ENCODE measurements at regions not wholly inside any gene's neighbourhood (a gene's known extent, or its start where the extent isn't known, plus 50 kb on each side); places are given as distances from the start of the nearest gene placed in this dataset.

GRCh38 chr4:141290771-141291170 lies 70.1 kb downstream of the ZNF330 start:
- no peak for DNase-seq
- Histone ChIP-seq H3K27ac (ENCODE audit: low read length) (no peak overlapping the region), H3K4me1 (ENCODE audit: control insufficient read depth, insufficient read depth, low read length) (no peaks in the 10 kb centered on the region), H3K9me3 (replicated peaks; ENCODE audit: control insufficient read depth, low read depth, low read length) (peaks cover 5% of the 10 kb centered on the region), H3K27me3 (ENCODE audit: control insufficient read depth, insufficient read depth, low read length) (no peaks in the 10 kb centered on the region), H3K4me3 (ENCODE audit: low read length) (no peak overlapping the region), H3K36me3 (ENCODE audit: control insufficient read depth, insufficient read depth, low read length) (no peaks in the 10 kb centered on the region)

DNA sequence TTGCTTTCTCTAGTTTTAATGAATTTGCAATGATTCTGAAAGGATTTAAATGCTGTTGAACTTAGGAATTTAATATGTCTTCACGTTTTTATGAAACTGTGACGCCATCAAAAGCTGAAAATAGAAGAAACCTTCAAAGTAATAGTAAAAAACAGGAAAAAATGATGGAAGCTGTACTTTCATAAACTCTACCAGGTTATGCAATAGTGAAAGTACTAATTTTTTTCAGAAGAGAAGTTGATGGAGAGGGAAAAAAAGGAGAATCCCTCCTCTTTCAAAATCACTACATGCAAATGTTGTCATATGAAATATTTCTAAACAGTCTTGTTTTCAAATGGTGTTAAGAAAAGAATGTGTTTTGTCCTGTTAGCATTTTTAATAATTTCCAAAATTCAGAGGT lies 73.6 kb downstream of the ZNF330 start:
- Histone ChIP-seq H3K4me1 (ENCODE audit: control insufficient read depth, insufficient read depth, low read length) (no peaks in the 10 kb centered on the region), H3K27ac (ENCODE audit: low read length) (no peak overlapping the region), H3K4me3 (ENCODE audit: low read length) (no peak overlapping the region), H3K36me3 (ENCODE audit: control insufficient read depth, insufficient read depth, low read length) (no peaks in the 10 kb centered on the region), H3K9me3 (replicated peaks; ENCODE audit: control insufficient read depth, low read depth, low read length) (peaks cover 5% of the 10 kb centered on the region), H3K27me3 (ENCODE audit: control insufficient read depth, insufficient read depth, low read length) (no peaks in the 10 kb centered on the region)
- DNase-seq = no peak
- WGBS (ENCODE audit: insufficient coverage) = no CpG with 5 or more reads among the region's 2 CpGs

- H3K9me3 ChIP-seq (replicated peaks; ENCODE audit: control insufficient read depth, low read depth, low read length) = no peaks in the 10 kb centered on the region
- no peak overlapping the region for H3K27ac ChIP-seq (ENCODE audit: low read length)
- H3K36me3 ChIP-seq (ENCODE audit: control insufficient read depth, insufficient read depth, low read length) = no peaks in the 10 kb centered on the region
- H3K27me3 ChIP-seq (ENCODE audit: control insufficient read depth, insufficient read depth, low read length) = no peaks in the 10 kb centered on the region
- no peak overlapping the region for H3K4me3 ChIP-seq (ENCODE audit: low read length)
- peak; percentile 8 for DNase-seq
- no CpG with 5 or more reads among the region's 2 CpGs for WGBS (ENCODE audit: insufficient coverage)
- no peaks in the 10 kb centered on the region for H3K4me1 ChIP-seq (ENCODE audit: control insufficient read depth, insufficient read depth, low read length)
These were observed 80.5 kb downstream of the ZNF330 start for GRCh38 chr4:141301216-141301615.

GRCh38 chr4:141302924-141303323 lies 82.2 kb downstream of the ZNF330 start:
- H3K4me3 ChIP-seq (ENCODE audit: low read length) = no peak overlapping the region
- no peaks in the 10 kb centered on the region for H3K27me3 ChIP-seq (ENCODE audit: control insufficient read depth, insufficient read depth, low read length)
- DNase-seq = peak; percentile 15
- no CpG with 5 or more reads among the region's 1 CpG for WGBS (ENCODE audit: insufficient coverage)
- H3K4me1 ChIP-seq (ENCODE audit: control insufficient read depth, insufficient read depth, low read length) = no peaks in the 10 kb centered on the region
- H3K36me3 ChIP-seq (ENCODE audit: control insufficient read depth, insufficient read depth, low read length) = no peaks in the 10 kb centered on the region
- H3K27ac ChIP-seq (ENCODE audit: low read length) = no peak overlapping the region
- no peaks in the 10 kb centered on the region for H3K9me3 ChIP-seq (replicated peaks; ENCODE audit: control insufficient read depth, low read depth, low read length)

DNA sequence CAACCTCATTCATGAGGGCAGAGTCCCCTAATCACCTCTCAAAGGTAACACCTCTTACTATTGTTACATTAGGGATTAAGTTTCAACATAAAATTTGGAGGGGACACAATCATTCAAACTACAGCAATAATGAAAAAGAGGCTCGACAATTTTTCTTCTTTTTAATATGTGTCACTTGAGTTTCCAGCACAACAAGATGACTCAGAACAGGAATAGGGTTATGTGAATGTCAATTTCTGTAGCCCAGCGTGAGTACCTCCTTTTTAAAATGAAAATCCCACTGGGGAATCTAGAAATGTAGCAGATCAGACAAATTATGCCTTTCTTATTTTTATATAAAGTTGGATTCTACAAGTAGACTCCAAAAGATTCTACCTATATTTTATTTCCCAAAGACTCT lies 83.7 kb downstream of the ZNF330 start:
- no CpG with 5 or more reads among the region's 2 CpGs for WGBS (ENCODE audit: insufficient coverage)
- no peak overlapping the region for H3K27ac ChIP-seq (ENCODE audit: low read length)
- H3K4me1 ChIP-seq (ENCODE audit: control insufficient read depth, insufficient read depth, low read length) = no peaks in the 10 kb centered on the region
- H3K27me3 ChIP-seq (ENCODE audit: control insufficient read depth, insufficient read depth, low read length) = no peaks in the 10 kb centered on the region
- H3K4me3 ChIP-seq (ENCODE audit: low read length) = no peak overlapping the region
- H3K36me3 ChIP-seq (ENCODE audit: control insufficient read depth, insufficient read depth, low read length) = no peaks in the 10 kb centered on the region
- DNase-seq = no peak
- H3K9me3 ChIP-seq (replicated peaks; ENCODE audit: control insufficient read depth, low read depth, low read length) = no peaks in the 10 kb centered on the region

DNA sequence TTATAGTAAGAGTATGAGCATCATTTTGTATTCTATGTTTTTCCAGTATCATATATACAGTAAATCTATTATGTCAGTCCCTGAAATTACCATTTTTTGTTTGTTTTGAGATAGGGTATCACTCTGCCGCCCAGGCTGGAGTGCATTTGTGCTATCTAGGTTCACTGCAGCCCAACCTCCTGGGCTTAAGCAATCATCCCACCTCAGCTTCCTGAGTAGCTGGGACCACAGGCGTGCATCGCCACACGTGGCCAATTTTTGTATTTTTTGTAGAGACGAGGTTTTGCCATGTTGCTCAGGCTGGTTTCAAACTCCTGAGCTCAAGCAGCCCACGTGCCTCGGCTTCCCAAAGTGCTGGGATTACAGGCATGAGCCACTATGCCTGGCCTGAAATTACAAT lies 85.6 kb downstream of the ZNF330 start:
- no peaks in the 10 kb centered on the region for H3K36me3 ChIP-seq (ENCODE audit: control insufficient read depth, insufficient read depth, low read length)
- no peak overlapping the region for H3K4me3 ChIP-seq (ENCODE audit: low read length)
- no peak for DNase-seq
- no peaks in the 10 kb centered on the region for H3K9me3 ChIP-seq (replicated peaks; ENCODE audit: control insufficient read depth, low read depth, low read length)
- H3K4me1 ChIP-seq (ENCODE audit: control insufficient read depth, insufficient read depth, low read length) = no peaks in the 10 kb centered on the region
- no peaks in the 10 kb centered on the region for H3K27me3 ChIP-seq (ENCODE audit: control insufficient read depth, insufficient read depth, low read length)
- WGBS (ENCODE audit: insufficient coverage) = 73% methylated on average over 4 of the region's 7 CpGs
- H3K27ac ChIP-seq (ENCODE audit: low read length) = no peak overlapping the region

DNA sequence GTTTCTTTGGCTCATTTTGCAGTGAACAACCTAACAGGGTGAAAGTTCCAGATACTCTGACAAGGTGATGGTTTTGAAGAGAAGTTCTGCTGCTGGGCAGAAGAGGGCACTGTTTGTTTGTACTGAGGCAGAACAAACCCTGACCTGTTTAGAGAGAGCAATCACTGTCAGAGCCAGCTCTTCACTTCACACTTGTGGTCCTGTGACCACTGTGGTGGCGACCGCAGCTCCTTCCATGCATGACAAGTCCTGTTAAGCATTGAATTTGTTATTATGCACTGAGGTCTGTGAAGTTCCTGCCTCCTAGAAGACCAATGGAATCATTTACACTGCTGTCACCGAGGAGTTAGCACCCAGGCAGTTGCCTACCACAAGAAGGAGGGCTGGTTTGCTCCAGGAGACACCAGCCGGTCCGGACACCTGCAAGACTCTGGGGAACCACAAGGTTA lies 86.6 kb downstream of the ZNF330 start:
- no peaks in the 10 kb centered on the region for H3K9me3 ChIP-seq (replicated peaks; ENCODE audit: control insufficient read depth, low read depth, low read length)
- DNase-seq = peak; percentile 41
- H3K36me3 ChIP-seq (ENCODE audit: control insufficient read depth, insufficient read depth, low read length) = no peaks in the 10 kb centered on the region
- H3K27ac ChIP-seq (ENCODE audit: low read length) = no peak overlapping the region
- no peaks in the 10 kb centered on the region for H3K27me3 ChIP-seq (ENCODE audit: control insufficient read depth, insufficient read depth, low read length)
- whole genome bisulfite sequencing (ENCODE audit: insufficient coverage) = 48% methylated on average over 3 of the region's 5 CpGs
- no peak overlapping the region for H3K4me3 ChIP-seq (ENCODE audit: low read length)
- no peaks in the 10 kb centered on the region for H3K4me1 ChIP-seq (ENCODE audit: control insufficient read depth, insufficient read depth, low read length)

- H3K36me3 ChIP-seq (ENCODE audit: control insufficient read depth, insufficient read depth, low read length) = no peaks in the 10 kb centered on the region
- DNase-seq = no peak
- H3K27ac ChIP-seq (ENCODE audit: low read length) = no peak overlapping the region
- H3K9me3 ChIP-seq (replicated peaks; ENCODE audit: control insufficient read depth, low read depth, low read length) = no peaks in the 10 kb centered on the region
- no peak overlapping the region for H3K4me3 ChIP-seq (ENCODE audit: low read length)
- no peaks in the 10 kb centered on the region for H3K4me1 ChIP-seq (ENCODE audit: control insufficient read depth, insufficient read depth, low read length)
- no peaks in the 10 kb centered on the region for H3K27me3 ChIP-seq (ENCODE audit: control insufficient read depth, insufficient read depth, low read length)
- WGBS (ENCODE audit: insufficient coverage) = 75% methylated on average over 2 of the region's 3 CpGs
These were observed 89.2 kb downstream of the ZNF330 start for GRCh38 chr4:141309874-141310273.

DNA sequence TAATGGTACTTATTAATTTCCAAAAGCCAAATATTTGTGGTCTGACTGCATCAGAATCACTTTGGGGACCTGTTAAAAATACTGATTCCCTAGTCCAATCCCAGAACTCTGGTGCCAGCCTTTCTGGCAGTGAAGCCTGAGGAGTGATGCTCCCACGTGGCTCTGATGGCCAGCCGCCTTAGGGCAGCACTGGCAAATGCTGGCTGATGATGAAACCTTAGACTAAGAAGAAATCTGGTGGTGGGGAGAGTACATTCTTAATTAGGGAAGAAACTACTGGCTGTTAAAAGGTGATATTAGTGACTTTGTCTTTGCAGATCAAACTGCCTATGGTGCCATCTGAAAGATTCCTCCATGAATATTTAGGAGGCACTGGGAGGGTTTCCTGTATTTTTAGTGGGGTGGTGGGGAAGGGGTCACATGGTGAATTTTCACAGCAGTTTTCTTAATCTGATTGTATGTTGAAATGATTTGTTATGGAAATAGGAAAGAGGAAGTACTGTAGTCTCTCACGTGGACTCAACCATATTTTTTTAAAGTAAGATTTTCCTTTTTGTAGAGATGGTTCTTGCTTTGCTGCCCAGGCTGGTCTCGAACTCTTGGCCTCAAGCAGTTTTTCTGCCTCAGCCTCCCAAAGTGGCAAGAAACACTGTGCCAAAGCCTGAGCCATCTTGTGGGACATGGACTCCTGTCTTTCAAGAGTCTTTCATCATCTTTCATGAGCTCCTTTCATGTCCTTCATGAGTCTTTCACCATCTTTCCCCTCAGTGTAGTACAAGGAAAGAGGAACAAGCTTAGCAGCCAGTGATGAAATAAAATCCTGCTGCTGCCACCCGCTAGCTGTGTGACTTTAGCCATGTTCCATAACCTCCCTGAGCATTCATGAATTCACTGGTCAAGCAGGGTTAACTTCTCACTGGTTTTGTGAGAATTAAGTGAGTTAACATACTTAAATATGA lies 90.8 kb downstream of the ZNF330 start:
- no peak for DNase-seq
- Histone ChIP-seq H3K27me3 (ENCODE audit: control insufficient read depth, insufficient read depth, low read length) (no peaks in the 10 kb centered on the region), H3K9me3 (replicated peaks; ENCODE audit: control insufficient read depth, low read depth, low read length) (no peaks in the 10 kb centered on the region), H3K36me3 (ENCODE audit: control insufficient read depth, insufficient read depth, low read length) (no peaks in the 10 kb centered on the region), H3K4me3 (ENCODE audit: low read length) (no peak overlapping the region), H3K27ac (ENCODE audit: low read length) (no peak overlapping the region), H3K4me1 (ENCODE audit: control insufficient read depth, insufficient read depth, low read length) (no peaks in the 10 kb centered on the region)
- WGBS (ENCODE audit: insufficient coverage) = 73% methylated on average over 1 of the region's 5 CpGs

GRCh38 chr4:141314627-141315026 lies 93.9 kb downstream of the ZNF330 start:
- H3K27me3 ChIP-seq (ENCODE audit: control insufficient read depth, insufficient read depth, low read length) = no peaks in the 10 kb centered on the region
- no peaks in the 10 kb centered on the region for H3K9me3 ChIP-seq (replicated peaks; ENCODE audit: control insufficient read depth, low read depth, low read length)
- WGBS (ENCODE audit: insufficient coverage) = no CpG with 5 or more reads among the region's 1 CpG
- H3K36me3 ChIP-seq (ENCODE audit: control insufficient read depth, insufficient read depth, low read length) = no peaks in the 10 kb centered on the region
- DNase-seq = no peak
- H3K4me1 ChIP-seq (ENCODE audit: control insufficient read depth, insufficient read depth, low read length) = no peaks in the 10 kb centered on the region
- H3K4me3 ChIP-seq (ENCODE audit: low read length) = no peak overlapping the region
- no peak overlapping the region for H3K27ac ChIP-seq (ENCODE audit: low read length)
